B cell (primary cell): ENCODE measurements at regions not wholly inside any gene's neighbourhood (a gene's known extent, or its start where the extent isn't known, plus 50 kb on each side); places are given as distances from the start of the nearest gene placed in this dataset.

ENCODE experiments used
- ATAC-seq: fragments of 200-7000 bp; cut with Tn5 transposase; one replicate; pipeline ENCODE4 v1.10.0; 2021; ENCODE audit warnings: low read depth, mild to moderate bottlenecking, moderate number of reproducible peaks, moderate library complexity
- CTCF ChIA-PET: fragments of 350-600 bp; sonication (Branson Sonifier 250); formaldehyde crosslinking; loops from one replicate; lab custom pipeline; 2021; ENCODE audit warnings: antibody characterized with exemption, inconsistent platforms; lab: Charles Lee
- POLR2A ChIA-PET: fragments of 350-600 bp; sonication (Branson Sonifier 250); formaldehyde crosslinking; loops from one replicate; lab custom pipeline; 2021; ENCODE audit warnings: antibody characterized with exemption; lab: Charles Lee
- DNase-seq: peaks from one replicate; pipeline ENCODE4 v3.0.0; 2013
- H2AFZ ChIP-seq: 2 replicates; pipeline ENCODE4 v1.6.1; 2012; ENCODE audit warnings: mild to moderate bottlenecking, low read depth, low read length; ENCODE audit not compliant: insufficient read depth, poor library complexity, severe bottlenecking
- H3K27ac ChIP-seq, 2 donors: 1 replicate in 1 of 2; 2 replicates in 1 of 2; pipeline ENCODE4 v1.5.1; 2012 to 2013; ENCODE audit warnings: low read length in 2 of 2, mild to moderate bottlenecking in 2 of 2, moderate library complexity in 1 of 2
- H3K27me3 ChIP-seq, 4 experiments: fragments of 200-600 bp in 1 of 4; sonication (generic) in 1 of 4; replicated peaks in 1 of 4; 1 replicate in 2 of 4; 2 replicates in 2 of 4; pipeline versions ENCODE4 v1.6.1 to v1.7.0; 2013 to 2016; ENCODE audit warnings: low read length in 3 of 4, mild to moderate bottlenecking in 2 of 4, mixed read lengths in 1 of 4, moderate library complexity in 1 of 4; ENCODE audit not compliant: insufficient read depth in 4 of 4, control insufficient read depth in 3 of 4; ENCODE audit errors: control extremely low read depth in 1 of 4
- H3K36me3 ChIP-seq, 2 experiments: replicated peaks in 1 of 2; 1 replicate in 1 of 2; 2 replicates in 1 of 2; pipeline versions ENCODE4 v1.6.1 to v1.7.1; 2013; ENCODE audit warnings: low read length in 1 of 2; ENCODE audit not compliant: insufficient read depth in 2 of 2, control insufficient read depth in 1 of 2; ENCODE audit errors: control extremely low read depth in 1 of 2, extremely low read depth in 1 of 2
- H3K4me1 ChIP-seq, 2 donors: fragments of 200-600 bp in 1 of 2; sonication (generic) in 1 of 2; 1 replicate in 1 of 2; 2 replicates in 1 of 2; pipeline versions ENCODE4 v1.5.1 to v1.6.1; 2013 to 2017; ENCODE audit warnings: low read length in 2 of 2; ENCODE audit not compliant: control insufficient read depth in 2 of 2, insufficient read depth in 2 of 2
- H3K4me2 ChIP-seq: replicated peaks from 2 replicates; pipeline ENCODE3; 2012; ENCODE audit warnings: mild to moderate bottlenecking, low read depth, low read length; ENCODE audit not compliant: poor library complexity, severe bottlenecking
- H3K4me3 ChIP-seq, 5 experiments: fragments of 200-600 bp in 1 of 5; sonication (generic) in 1 of 5; 1 replicate in 3 of 5; 2 replicates in 2 of 5; pipeline versions ENCODE4 v1.5.1 to v1.7.0; 2011 to 2016; ENCODE audit warnings: low read length in 4 of 5, mild to moderate bottlenecking in 4 of 5, low read depth in 2 of 5, control low read depth in 1 of 5, moderate library complexity in 1 of 5; ENCODE audit not compliant: insufficient read depth in 1 of 5; ENCODE audit errors: control extremely low read depth in 1 of 5, extremely low read depth in 1 of 5
- H3K79me2 ChIP-seq: fragments of 200-600 bp; sonication (generic); one replicate; pipeline ENCODE4 v1.6.0; 2016; ENCODE audit warnings: low read length; ENCODE audit not compliant: control insufficient read depth, insufficient read depth
- H3K9ac ChIP-seq: fragments of 200-600 bp; sonication (generic); 2 replicates; pipeline ENCODE4 v1.6.1; 2017; ENCODE audit warnings: mild to moderate bottlenecking, low read length, moderate library complexity
- H3K9me3 ChIP-seq, 3 donors: one replicate each; pipeline versions ENCODE4 v1.6.1 to v1.7.1; 2013; ENCODE audit warnings: low read length in 2 of 3; ENCODE audit not compliant: control insufficient read depth in 2 of 3, insufficient read depth in 1 of 3; ENCODE audit errors: control extremely low read depth in 1 of 3
- H4K20me1 ChIP-seq: 2 replicates; pipeline ENCODE4 v1.6.0; 2012; ENCODE audit warnings: mild to moderate bottlenecking, low read length; ENCODE audit not compliant: insufficient read depth, control insufficient read depth, poor library complexity, severe bottlenecking
- H3K27ac Mint-ChIP-seq: one replicate; pipeline ENCODE4 v1.8.0; 2021; ENCODE audit warnings: mixed read lengths
- H3K27me3 Mint-ChIP-seq: one replicate; pipeline ENCODE4 v1.8.0; 2021; ENCODE audit warnings: mixed read lengths
- H3K4me1 Mint-ChIP-seq: one replicate; pipeline ENCODE4 v1.8.0; 2021; ENCODE audit warnings: mixed read lengths
- H3K4me3 Mint-ChIP-seq: one replicate; pipeline ENCODE4 v1.8.0; 2021; ENCODE audit warnings: mixed read lengths
- H3K9me3 Mint-ChIP-seq: one replicate; pipeline ENCODE4 v1.8.0; 2022; ENCODE audit warnings: mixed read lengths; ENCODE audit not compliant: insufficient read depth
- EZH2 ChIP-seq: IDR thresholded peaks from 2 replicates; pipeline ENCODE4 v1.6.1; 2012; ENCODE audit warnings: borderline replicate concordance, low read depth, mild to moderate bottlenecking, moderate library complexity, low read length; ENCODE audit not compliant: insufficient read depth, poor library complexity, severe bottlenecking
- WGBS: methylation state at CpG from one replicate; pipeline ENCODE4 v1.1.5; 2013; ENCODE audit warnings: missing lambda C conversion rate; ENCODE audit not compliant: insufficient coverage; 5-methylcytosine and 5-hydroxymethylcytosine counted together
- intact Hi-C: fragments of 100-400 bp; cut with micrococcal nuclease; formaldehyde crosslinking; loops from one replicate; pipeline ENCODE4 v1.10.0; 2022
- TF ChIP-seq, protein P1 (sequence below): fragments of 200-600 bp; IDR thresholded peaks from one replicate; pipeline ENCODE4 v1.8.0; 2022; ENCODE audit warnings: antibody characterized with exemption, mild to moderate bottlenecking

DNA sequence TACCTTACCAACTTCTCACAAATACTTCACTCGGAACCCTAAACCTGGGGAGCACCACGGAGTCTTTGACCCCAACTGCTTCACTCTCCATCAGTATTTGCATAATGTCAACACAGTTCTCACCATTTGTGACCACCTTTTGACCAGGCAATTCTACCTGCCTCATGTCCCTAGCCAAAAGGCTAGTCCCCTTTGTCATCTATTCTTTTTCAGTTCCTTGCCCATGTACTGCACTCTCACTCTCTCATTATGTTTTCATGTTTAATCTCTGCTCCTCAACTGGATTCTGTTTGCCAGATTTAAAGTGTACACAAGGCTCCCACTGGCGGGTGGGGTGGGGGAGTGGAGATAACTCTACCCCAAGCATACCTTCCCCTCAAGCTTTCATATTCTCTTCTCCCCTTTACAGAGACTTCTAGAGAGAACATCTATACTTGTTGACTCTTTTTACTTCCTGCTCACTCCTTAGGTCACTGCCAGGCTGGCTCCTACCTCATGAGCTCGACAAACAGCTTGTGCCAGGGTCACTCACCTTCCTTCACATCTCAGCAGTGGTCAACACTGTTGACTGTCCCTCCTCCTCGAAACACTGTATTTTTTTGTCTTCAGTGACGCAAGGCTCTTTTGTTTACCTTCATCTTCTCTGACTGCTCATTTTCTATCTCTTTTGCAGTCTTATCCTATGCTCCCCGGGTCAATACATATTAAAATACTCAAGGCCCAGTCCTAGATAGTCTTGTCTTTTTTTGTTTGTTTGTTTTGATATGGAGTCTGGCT lies 88.7 kb upstream of the MAP4K3 start:
- H4K20me1 ChIP-seq = no peaks in the 10 kb centered on the region
- no peak overlapping the region for H3K4me3 ChIP-seq
- H3K4me1 ChIP-seq = peaks cover 35% of the 10 kb centered on the region in 2 donors
- peak overlapping the region; percentile 30 for H3K4me3 Mint-ChIP-seq
- POLR2A ChIA-PET = no interaction called here
- H3K27ac ChIP-seq = peak overlapping the region in 1 of 2 donors; percentile 10
- peaks cover 0 to 2% (median 0%) of the 10 kb centered on the region in 4 experiments for H3K27me3 ChIP-seq
- TF ChIP-seq, protein P1, sequence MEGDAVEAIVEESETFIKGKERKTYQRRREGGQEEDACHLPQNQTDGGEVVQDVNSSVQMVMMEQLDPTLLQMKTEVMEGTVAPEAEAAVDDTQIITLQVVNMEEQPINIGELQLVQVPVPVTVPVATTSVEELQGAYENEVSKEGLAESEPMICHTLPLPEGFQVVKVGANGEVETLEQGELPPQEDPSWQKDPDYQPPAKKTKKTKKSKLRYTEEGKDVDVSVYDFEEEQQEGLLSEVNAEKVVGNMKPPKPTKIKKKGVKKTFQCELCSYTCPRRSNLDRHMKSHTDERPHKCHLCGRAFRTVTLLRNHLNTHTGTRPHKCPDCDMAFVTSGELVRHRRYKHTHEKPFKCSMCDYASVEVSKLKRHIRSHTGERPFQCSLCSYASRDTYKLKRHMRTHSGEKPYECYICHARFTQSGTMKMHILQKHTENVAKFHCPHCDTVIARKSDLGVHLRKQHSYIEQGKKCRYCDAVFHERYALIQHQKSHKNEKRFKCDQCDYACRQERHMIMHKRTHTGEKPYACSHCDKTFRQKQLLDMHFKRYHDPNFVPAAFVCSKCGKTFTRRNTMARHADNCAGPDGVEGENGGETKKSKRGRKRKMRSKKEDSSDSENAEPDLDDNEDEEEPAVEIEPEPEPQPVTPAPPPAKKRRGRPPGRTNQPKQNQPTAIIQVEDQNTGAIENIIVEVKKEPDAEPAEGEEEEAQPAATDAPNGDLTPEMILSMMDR = no peak
- no peak for TF ChIP-seq EZH2
- peak overlapping the region; percentile 17 for H3K27ac Mint-ChIP-seq
- no peaks in the 10 kb centered on the region for H3K36me3 ChIP-seq
- DNase-seq (no peak), ATAC-seq (no peak)
- H2AFZ ChIP-seq = no peak overlapping the region
- peak overlapping the region; percentile 26 for H3K4me2 ChIP-seq
- H3K79me2 ChIP-seq = no peaks in the 10 kb centered on the region
- H3K27me3 Mint-ChIP-seq = no peaks in the 10 kb centered on the region
- peaks cover 46% of the 10 kb centered on the region for H3K4me1 Mint-ChIP-seq
- CTCF ChIA-PET = interaction anchor here (0.9 to 1.3 kb wide), 3 partner anchors 10 to 50 kb away, joined by 3 to 4 read pairs (median 3); no protein-coding TSS in a partner anchor
- intact Hi-C loops = loop anchor here (5.0 kb wide), 1 partner anchor 89 kb away; the partner anchor contains the start of gene MAP4K3
- H3K9ac ChIP-seq = no peak overlapping the region
- H3K9me3 ChIP-seq = peaks cover 0 to 9% (median 8%) of the 10 kb centered on the region in 3 donors
- H3K9me3 Mint-ChIP-seq = peaks cover 6% of the 10 kb centered on the region
- 90% methylated on average over 4 of the region's 7 CpGs for WGBS

DNA sequence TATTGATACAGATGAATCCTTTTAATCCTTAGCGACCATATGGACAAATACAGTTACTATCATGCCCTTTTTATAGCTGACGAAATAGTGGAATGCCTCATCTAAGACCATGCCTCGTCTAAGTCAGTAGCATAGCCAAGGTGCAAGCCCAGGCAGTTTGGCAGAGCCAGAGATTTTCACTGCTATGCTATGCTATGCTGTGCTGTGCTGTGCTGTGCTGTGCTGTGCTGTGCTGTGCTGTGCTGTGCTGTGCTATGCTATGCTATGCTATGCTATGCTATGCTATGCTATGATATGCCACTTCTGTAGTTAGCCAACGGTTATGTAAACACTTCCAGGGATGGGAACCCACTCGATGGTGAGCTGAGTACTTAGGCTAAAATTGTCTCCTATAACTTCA lies 91.6 kb upstream of the MAP4K3 start:
- H3K27ac Mint-ChIP-seq = no peak overlapping the region
- peaks cover 57% of the 10 kb centered on the region for H3K4me1 Mint-ChIP-seq

More for the DNA sequence above, 91.6 kb upstream of the MAP4K3 start:
- POLR2A ChIA-PET = interaction anchor here (0.6 kb wide), 1 partner anchor 54 kb away, joined by 3 read pairs; no protein-coding TSS in a partner anchor
- H3K27ac ChIP-seq = no peak overlapping the region
- no peak for ATAC-seq
- intact Hi-C loops = loop anchor here (5.0 kb wide), 1 partner anchor 91 kb away; the partner anchor contains the start of gene MAP4K3
- no peaks in the 10 kb centered on the region for H3K9me3 ChIP-seq
- H3K4me1 ChIP-seq = peaks cover 39 to 41% of the 10 kb centered on the region in 2 donors
- Mint-ChIP-seq H3K9me3 (no peaks in the 10 kb centered on the region), H3K27me3 (peaks cover 7% of the 10 kb centered on the region), H3K4me3 (no peak overlapping the region)
- DNase-seq = no peak
- no peak overlapping the region for H2AFZ ChIP-seq
- H3K4me2 ChIP-seq = no peak overlapping the region
- CTCF ChIA-PET = interaction anchor here (1.6 kb wide), 1 partner anchor 152 kb away, joined by 4 read pairs; no protein-coding TSS in a partner anchor
- no peak overlapping the region for H3K9ac ChIP-seq
- no peaks in the 10 kb centered on the region for H4K20me1 ChIP-seq
- H3K27me3 ChIP-seq = no peaks in the 10 kb centered on the region
- no peak overlapping the region for H3K4me3 ChIP-seq
- WGBS = 100% methylated on average over 2 of the region's 5 CpGs
- TF ChIP-seq EZH2 = no peak
- TF ChIP-seq, protein P1 = no peak
- no peaks in the 10 kb centered on the region for H3K79me2 ChIP-seq
- H3K36me3 ChIP-seq = no peaks in the 10 kb centered on the region
